DOHH2 (cell line): ENCODE measurements at regions not wholly inside any gene's neighbourhood (a gene's known extent, or its start where the extent isn't known, plus 50 kb on each side); places are given as distances from the start of the nearest gene placed in this dataset.

Experiments
- CTCF ChIP-seq: fragments of 200-600 bp; sonication (generic); IDR thresholded peaks from one replicate; pipeline ENCODE4 v1.5.1; 2014; ENCODE audit warnings: antibody characterized with exemption, mild to moderate bottlenecking, low read depth, low read length; ENCODE audit not compliant: poor library complexity, severe bottlenecking
- EZH2phosphoT487 ChIP-seq: fragments of 200-600 bp; sonication (generic); IDR thresholded peaks from 2 replicates; pipeline ENCODE4 v1.6.1; 2017; ENCODE audit warnings: borderline replicate concordance, mild to moderate bottlenecking, antibody characterized with exemption, low read length, moderate library complexity, mixed read lengths

- TF ChIP-seq CTCF (no peak), EZH2phosphoT487 (no peak)
Observed at GRCh38 chr9:84587153-84587552, 82.4 kb upstream of the NTRK2 start.
